Neural cell (in vitro differentiated cells): ENCODE measurements at regions not wholly inside any gene's neighbourhood (a gene's known extent, or its start where the extent isn't known, plus 50 kb on each side); places are given as distances from the start of the nearest gene placed in this dataset.

Source experiments
- MXI1 ChIP-seq: fragments of 450-650 bp; conservative IDR thresholded peaks from 2 replicates; pipeline ENCODE4 v1.6.1; 2014; ENCODE audit warnings: antibody characterized with exemption, mild to moderate bottlenecking; ENCODE audit not compliant: poor library complexity, severe bottlenecking
- RAD21 ChIP-seq: fragments of 450-650 bp; conservative IDR thresholded peaks from 2 replicates; pipeline ENCODE4 v1.6.1; 2014; ENCODE audit warnings: antibody characterized with exemption, mild to moderate bottlenecking, moderate library complexity
- SMC3 ChIP-seq: fragments of 450-650 bp; conservative IDR thresholded peaks from 2 replicates; pipeline ENCODE4 v1.6.1; 2014; ENCODE audit warnings: antibody characterized with exemption, mild to moderate bottlenecking, moderate library complexity; ENCODE audit not compliant: poor library complexity
- TF ChIP-seq, protein P1 (sequence below): fragments of 450-650 bp; IDR thresholded peaks from 2 replicates; pipeline ENCODE4 v1.5.1; 2014; ENCODE audit warnings: antibody characterized with exemption, mild to moderate bottlenecking, moderate library complexity; ENCODE audit not compliant: poor library complexity, severe bottlenecking
- TF ChIP-seq, protein P2 (sequence below): IDR thresholded peaks from 2 replicates; pipeline ENCODE4 v1.6.1; 2012; ENCODE audit warnings: borderline replicate concordance

DNA sequence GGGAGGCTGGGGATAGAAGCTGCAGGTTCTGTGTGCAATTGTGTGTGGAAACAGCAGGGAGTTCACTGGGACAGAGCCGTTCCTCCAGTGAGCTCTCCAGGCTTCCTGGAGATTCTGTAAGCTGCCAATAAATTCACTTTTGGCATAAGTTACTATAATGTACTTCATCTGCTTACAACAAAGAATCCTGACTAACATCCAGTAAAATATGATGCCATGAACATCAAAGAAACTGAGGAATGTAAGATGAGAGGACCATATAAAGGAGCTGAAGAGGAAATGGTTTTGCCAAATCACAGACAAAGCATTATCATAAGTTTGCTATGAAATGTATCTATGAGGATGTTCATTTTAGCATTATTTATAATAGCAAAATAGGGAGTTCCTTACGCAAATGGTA, 175.3 kb downstream of the KCNE4 start:
- TF ChIP-seq, protein P1, sequence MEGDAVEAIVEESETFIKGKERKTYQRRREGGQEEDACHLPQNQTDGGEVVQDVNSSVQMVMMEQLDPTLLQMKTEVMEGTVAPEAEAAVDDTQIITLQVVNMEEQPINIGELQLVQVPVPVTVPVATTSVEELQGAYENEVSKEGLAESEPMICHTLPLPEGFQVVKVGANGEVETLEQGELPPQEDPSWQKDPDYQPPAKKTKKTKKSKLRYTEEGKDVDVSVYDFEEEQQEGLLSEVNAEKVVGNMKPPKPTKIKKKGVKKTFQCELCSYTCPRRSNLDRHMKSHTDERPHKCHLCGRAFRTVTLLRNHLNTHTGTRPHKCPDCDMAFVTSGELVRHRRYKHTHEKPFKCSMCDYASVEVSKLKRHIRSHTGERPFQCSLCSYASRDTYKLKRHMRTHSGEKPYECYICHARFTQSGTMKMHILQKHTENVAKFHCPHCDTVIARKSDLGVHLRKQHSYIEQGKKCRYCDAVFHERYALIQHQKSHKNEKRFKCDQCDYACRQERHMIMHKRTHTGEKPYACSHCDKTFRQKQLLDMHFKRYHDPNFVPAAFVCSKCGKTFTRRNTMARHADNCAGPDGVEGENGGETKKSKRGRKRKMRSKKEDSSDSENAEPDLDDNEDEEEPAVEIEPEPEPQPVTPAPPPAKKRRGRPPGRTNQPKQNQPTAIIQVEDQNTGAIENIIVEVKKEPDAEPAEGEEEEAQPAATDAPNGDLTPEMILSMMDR = no peak
- TF ChIP-seq RAD21 (no peak), SMC3 (no peak), MXI1 (no peak)
- TF ChIP-seq, protein P2, sequence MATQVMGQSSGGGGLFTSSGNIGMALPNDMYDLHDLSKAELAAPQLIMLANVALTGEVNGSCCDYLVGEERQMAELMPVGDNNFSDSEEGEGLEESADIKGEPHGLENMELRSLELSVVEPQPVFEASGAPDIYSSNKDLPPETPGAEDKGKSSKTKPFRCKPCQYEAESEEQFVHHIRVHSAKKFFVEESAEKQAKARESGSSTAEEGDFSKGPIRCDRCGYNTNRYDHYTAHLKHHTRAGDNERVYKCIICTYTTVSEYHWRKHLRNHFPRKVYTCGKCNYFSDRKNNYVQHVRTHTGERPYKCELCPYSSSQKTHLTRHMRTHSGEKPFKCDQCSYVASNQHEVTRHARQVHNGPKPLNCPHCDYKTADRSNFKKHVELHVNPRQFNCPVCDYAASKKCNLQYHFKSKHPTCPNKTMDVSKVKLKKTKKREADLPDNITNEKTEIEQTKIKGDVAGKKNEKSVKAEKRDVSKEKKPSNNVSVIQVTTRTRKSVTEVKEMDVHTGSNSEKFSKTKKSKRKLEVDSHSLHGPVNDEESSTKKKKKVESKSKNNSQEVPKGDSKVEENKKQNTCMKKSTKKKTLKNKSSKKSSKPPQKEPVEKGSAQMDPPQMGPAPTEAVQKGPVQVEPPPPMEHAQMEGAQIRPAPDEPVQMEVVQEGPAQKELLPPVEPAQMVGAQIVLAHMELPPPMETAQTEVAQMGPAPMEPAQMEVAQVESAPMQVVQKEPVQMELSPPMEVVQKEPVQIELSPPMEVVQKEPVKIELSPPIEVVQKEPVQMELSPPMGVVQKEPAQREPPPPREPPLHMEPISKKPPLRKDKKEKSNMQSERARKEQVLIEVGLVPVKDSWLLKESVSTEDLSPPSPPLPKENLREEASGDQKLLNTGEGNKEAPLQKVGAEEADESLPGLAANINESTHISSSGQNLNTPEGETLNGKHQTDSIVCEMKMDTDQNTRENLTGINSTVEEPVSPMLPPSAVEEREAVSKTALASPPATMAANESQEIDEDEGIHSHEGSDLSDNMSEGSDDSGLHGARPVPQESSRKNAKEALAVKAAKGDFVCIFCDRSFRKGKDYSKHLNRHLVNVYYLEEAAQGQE = no peak
